ENCODE measurements at regions not wholly inside any gene's neighbourhood (a gene's known extent, or its start where the extent isn't known, plus 50 kb on each side); places are given as distances from the start of the nearest gene placed in this dataset.

DNA sequence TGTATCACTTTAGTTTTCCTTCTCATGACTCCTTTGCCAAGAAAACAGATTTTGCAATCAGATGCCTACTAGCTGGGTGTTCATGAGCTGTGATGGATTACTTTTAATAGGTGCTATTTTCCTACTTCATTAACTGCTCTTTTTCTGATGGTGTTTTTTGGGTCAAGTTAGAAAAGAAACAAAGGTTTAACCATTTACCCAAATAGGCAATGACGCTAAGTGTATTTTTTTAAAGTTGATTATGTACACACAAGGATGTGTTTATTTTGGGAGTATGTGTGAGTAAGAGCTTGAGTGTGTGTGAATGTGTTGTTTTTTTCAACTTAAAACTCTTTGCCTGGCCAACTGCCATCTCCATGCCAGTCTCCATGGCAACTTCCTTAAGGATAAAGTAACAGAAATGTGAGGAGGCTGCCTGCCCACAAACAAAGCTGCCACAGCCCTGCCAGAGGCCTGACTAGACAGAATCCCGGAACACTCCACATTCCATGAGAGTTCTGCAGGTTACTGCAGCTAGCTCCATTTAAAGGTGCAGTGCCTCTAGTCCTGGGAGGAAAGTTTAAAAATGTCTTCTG, 215.6 kb upstream of the RBMS3 start:
- TF ChIP-seq, protein P1, sequence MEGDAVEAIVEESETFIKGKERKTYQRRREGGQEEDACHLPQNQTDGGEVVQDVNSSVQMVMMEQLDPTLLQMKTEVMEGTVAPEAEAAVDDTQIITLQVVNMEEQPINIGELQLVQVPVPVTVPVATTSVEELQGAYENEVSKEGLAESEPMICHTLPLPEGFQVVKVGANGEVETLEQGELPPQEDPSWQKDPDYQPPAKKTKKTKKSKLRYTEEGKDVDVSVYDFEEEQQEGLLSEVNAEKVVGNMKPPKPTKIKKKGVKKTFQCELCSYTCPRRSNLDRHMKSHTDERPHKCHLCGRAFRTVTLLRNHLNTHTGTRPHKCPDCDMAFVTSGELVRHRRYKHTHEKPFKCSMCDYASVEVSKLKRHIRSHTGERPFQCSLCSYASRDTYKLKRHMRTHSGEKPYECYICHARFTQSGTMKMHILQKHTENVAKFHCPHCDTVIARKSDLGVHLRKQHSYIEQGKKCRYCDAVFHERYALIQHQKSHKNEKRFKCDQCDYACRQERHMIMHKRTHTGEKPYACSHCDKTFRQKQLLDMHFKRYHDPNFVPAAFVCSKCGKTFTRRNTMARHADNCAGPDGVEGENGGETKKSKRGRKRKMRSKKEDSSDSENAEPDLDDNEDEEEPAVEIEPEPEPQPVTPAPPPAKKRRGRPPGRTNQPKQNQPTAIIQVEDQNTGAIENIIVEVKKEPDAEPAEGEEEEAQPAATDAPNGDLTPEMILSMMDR (IDR thresholded peaks at IDR 0.05; ENCODE audit: low read depth, low read length): no peak
- DNase-seq (ENCODE audit: extremely low read depth, low read depth): peak; percentile 99

DNA sequence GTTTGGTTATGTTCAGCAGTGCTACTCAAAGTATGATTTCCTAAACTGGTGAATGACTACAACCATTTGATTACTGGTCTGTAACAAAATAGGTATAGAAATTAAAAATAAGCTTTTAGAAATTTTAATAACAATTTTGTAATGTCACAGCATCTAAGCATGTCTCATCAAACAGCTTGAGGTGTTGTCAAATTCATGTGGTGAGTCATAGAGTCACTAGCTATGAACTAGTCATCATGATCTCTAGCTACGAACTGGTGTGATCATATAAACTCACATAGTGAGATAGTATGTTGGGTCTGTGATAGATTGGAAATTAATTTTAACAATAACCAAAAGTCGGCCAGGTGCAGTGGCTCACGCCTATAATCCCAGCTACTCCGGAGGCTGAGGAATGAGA, 213.9 kb upstream of the RBMS3 start:
- TF ChIP-seq, protein P1 (IDR thresholded peaks at IDR 0.05; ENCODE audit: low read depth, low read length): no peak
- no peak for DNase-seq (ENCODE audit: extremely low read depth, low read depth)

DNA sequence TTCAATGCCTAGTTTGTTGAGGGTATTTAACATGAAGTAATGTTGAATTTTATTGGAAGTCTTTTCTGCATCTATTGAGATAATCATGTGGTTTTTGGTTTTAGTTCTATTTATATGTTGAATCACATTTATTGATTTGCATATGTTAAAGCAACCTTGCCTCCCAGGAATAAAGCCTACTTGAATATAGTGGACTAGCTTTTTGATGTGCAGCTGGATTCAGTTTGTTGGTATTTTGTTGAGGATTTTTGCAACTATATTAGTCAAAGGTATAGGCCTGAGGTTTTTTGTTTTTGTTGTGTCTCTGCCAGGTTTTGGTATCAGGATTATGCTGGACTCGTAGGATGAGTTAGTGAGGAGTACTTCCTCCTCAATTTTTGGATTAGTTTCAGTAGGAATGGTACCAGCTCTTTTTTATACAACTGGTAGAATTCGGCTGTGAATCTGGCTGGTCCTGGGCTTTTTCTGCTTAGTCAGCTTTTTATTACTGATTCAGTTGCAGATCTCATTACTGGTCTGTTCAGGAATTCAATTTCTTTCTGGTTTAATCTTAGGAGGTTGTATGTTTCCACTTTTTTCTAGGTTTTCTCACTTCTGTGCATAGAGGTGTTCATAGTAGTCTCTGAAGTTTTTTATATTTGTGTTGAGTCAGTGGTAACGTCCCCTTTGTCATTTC, 209.8 kb upstream of the RBMS3 start:
- TF ChIP-seq, protein P1 (IDR thresholded peaks at IDR 0.05; ENCODE audit: low read depth, low read length): no peak
- DNase-seq (ENCODE audit: extremely low read depth, low read depth): no peak

DNA sequence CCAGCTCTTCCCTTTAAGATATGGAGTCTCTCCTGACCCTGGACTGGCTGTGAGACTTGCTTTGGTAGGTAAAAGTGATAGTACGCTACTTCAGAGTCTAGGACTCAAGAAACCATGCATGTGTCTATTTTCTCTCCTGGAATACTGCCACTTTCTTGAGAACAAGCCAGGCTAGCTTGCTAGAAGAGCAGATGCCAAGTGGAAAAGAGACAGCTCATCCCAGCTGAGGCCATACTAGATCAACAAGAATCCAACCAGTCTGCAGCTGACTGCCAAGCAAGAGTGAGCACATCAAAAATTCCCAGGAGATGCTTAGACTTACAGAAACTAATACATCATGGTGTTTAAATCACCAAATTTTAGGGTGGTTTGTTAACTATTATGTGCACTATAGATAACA, 208.3 kb upstream of the RBMS3 start:
- DNase-seq (ENCODE audit: extremely low read depth, low read depth): no peak
- TF ChIP-seq, protein P1 (IDR thresholded peaks at IDR 0.05; ENCODE audit: low read depth, low read length): no peak

DNA sequence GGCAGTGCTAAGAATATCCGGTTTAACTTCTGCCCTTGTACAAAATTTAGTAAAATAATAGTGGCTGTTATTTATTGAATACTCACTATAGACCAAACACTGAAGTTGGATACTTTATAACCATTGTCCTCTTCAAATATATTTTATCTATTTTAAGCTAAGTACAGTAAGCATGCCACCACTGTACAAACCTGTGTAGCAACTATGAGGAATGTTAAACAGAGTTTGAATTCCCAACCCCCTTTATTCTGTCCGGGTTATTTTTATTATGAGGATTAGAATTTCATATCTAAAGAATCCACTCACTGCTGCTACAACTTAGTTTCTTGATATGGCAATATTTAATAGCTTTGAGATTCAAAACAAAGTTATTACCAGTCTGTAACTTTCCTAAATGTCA, 203.5 kb upstream of the RBMS3 start:
- TF ChIP-seq, protein P1 (IDR thresholded peaks at IDR 0.05; ENCODE audit: low read depth, low read length): no peak
- DNase-seq (ENCODE audit: extremely low read depth, low read depth): no peak

DNA sequence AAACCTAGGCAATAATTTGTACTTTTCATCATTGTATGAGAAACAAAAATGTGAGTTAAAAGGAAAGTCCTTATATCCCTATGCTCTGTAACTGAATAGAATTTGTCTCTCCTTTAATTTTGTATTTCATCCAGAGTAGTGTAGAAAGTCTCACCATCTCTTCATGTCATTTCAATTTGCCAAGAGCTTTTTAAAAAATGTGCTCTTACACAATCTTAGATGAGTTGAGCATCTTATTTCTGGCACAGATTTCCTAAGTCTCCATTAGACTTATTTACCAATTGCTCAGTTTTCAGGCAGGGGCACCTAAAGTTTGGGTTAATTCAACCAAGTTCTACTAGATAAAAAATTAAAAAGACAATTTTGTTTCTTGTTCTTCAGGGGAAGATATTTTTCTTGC, 201.5 kb upstream of the RBMS3 start:
- TF ChIP-seq, protein P1 (IDR thresholded peaks at IDR 0.05; ENCODE audit: low read depth, low read length): no peak
- DNase-seq (ENCODE audit: extremely low read depth, low read depth): no peak

DNA sequence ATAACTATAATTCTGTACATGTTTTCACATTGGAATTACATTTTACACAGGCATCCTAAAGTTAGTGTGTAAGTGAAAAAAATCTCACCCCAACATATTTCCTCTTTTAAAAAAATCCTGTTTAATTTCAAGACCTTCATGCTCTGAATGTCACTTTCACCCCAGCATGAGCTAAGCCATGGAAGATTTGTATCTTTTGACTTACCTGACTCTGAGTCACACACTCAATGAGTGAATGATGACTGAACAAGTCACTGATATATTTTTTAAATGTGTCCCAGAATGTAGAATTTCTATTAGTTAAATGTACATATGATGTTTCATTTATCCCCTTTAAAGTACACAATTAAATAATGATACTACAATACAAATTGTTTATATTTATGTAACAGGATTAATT, 199.9 kb upstream of the RBMS3 start:
- TF ChIP-seq, protein P1 (IDR thresholded peaks at IDR 0.05; ENCODE audit: low read depth, low read length): no peak
- no peak for DNase-seq (ENCODE audit: extremely low read depth, low read depth)

All from AG09319 (cell line).